ENCODE measurements at regions not wholly inside any gene's neighbourhood (a gene's known extent, or its start where the extent isn't known, plus 50 kb on each side); places are given as distances from the start of the nearest gene placed in this dataset.

DNA sequence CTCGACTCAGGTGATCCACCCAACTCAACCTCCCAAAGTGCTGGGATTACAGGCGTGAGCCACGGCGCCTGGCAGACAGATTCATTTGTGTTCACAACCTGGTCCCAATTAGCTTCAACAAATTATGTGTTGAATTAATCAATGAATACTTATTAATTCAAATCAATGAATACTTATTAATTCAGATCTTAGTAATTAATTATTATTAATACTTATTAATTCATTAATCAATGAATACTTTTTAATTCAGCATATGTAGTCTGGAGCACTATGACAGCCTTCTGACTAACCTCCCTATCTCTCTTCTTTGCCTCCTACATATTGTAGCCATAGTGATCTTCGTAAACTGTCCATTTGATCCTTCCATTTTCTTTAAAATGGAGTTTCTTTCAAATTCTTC lies 56.7 kb upstream of the RBPJ start:
- H3K4me1 ChIP-seq (ENCODE audit: control insufficient read depth in 1 of 2, insufficient read depth in 2 of 2, low read length in 2 of 2) = no peaks in the 10 kb centered on the region
- no peaks in the 10 kb centered on the region for H3K27me3 ChIP-seq (ENCODE audit: control insufficient read depth in 1 of 2, insufficient read depth in 2 of 2, low read length in 2 of 2)
- no peak overlapping the region for H3K27ac ChIP-seq (ENCODE audit: low read depth, low read length)
- H3K9me3 ChIP-seq (ENCODE audit: control insufficient read depth in 1 of 2, low read length in 2 of 2) = no peaks in the 10 kb centered on the region
- no peak overlapping the region for H3K9ac ChIP-seq (ENCODE audit: low read depth in 1 of 2, low read length in 2 of 2)
- H3K4me3 ChIP-seq (ENCODE audit: low read depth in 1 of 2, low read length in 2 of 2) = no peak overlapping the region
- H3K36me3 ChIP-seq (ENCODE audit: control insufficient read depth in 1 of 2, insufficient read depth in 2 of 2, low read length in 2 of 2) = no peaks in the 10 kb centered on the region

DNA sequence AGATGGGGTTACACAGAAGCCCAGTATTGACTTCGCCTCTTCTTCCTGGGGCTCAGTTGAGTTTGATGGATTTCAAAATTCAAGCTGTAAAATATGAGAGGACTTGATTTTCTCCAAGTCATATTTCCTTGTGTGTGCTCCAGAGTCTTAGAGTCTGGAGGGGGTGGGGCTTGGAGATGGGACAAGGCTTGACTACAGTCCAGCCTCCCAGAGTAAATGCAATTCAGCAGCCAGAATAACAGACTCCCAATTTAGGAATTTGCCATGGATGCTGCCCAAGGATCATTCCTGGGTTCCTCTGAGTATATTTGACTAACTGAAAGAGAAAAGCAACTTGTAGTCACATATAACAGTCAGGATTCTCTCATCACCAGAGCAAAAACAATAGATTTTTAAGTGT lies 53.7 kb upstream of the RBPJ start:
- Histone ChIP-seq H3K27ac (ENCODE audit: low read depth, low read length) (no peak overlapping the region), H3K9me3 (ENCODE audit: control insufficient read depth in 1 of 2, low read length in 2 of 2) (no peaks in the 10 kb centered on the region), H3K4me1 (ENCODE audit: control insufficient read depth in 1 of 2, insufficient read depth in 2 of 2, low read length in 2 of 2) (no peaks in the 10 kb centered on the region), H3K4me3 (ENCODE audit: low read depth in 1 of 2, low read length in 2 of 2) (no peak overlapping the region), H3K9ac (ENCODE audit: low read depth in 1 of 2, low read length in 2 of 2) (no peak overlapping the region), H3K36me3 (ENCODE audit: control insufficient read depth in 1 of 2, insufficient read depth in 2 of 2, low read length in 2 of 2) (no peaks in the 10 kb centered on the region), H3K27me3 (ENCODE audit: control insufficient read depth in 1 of 2, insufficient read depth in 2 of 2, low read length in 2 of 2) (no peaks in the 10 kb centered on the region)

DNA sequence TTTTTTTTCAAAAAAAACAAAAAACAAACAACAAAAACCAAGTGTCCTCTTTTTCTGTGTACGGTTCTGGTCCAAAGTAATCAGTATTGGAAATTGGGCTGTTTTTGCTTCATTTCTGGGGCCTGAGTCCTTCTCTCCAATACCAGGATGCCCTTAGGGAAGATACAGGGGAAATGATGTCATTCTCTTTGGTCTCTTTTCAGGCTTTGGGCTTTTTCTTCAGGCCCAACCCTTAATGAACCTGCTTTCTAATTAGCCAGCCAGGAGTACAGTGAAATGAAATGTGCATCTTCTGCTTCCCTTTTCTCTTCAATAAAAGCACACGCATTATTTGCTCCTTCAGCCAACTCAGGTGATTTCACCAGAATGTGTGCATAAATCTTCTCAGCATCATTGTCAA lies 52.6 kb upstream of the RBPJ start:
- Histone ChIP-seq H3K27ac (ENCODE audit: low read depth, low read length) (no peak overlapping the region), H3K4me3 (ENCODE audit: low read depth in 1 of 2, low read length in 2 of 2) (no peak overlapping the region), H3K9ac (ENCODE audit: low read depth in 1 of 2, low read length in 2 of 2) (no peak overlapping the region), H3K9me3 (ENCODE audit: control insufficient read depth in 1 of 2, low read length in 2 of 2) (no peaks in the 10 kb centered on the region), H3K27me3 (ENCODE audit: control insufficient read depth in 1 of 2, insufficient read depth in 2 of 2, low read length in 2 of 2) (no peaks in the 10 kb centered on the region), H3K4me1 (ENCODE audit: control insufficient read depth in 1 of 2, insufficient read depth in 2 of 2, low read length in 2 of 2) (no peaks in the 10 kb centered on the region), H3K36me3 (ENCODE audit: control insufficient read depth in 1 of 2, insufficient read depth in 2 of 2, low read length in 2 of 2) (no peaks in the 10 kb centered on the region)

DNA sequence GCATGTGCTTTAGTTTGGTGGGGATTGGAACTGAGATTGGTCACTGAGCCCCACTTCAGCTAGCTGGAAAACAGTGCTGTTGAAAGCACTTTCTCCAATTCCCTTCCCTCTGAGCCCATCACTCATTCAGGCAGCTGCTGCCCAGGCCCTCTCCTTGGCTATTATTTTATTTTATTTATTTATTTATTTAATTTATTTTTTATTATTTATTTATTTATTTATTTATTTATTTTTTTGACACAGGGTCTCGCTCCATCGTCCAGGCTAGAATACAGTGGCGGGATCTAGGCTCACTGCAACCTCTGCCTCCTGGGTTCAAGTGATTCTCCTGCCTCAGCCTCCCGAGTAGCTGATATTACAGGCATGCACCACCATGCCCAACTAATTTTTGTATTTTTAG lies 51.8 kb upstream of the RBPJ start:
- Histone ChIP-seq H3K27ac (ENCODE audit: low read depth, low read length) (no peak overlapping the region), H3K4me1 (ENCODE audit: control insufficient read depth in 1 of 2, insufficient read depth in 2 of 2, low read length in 2 of 2) (no peaks in the 10 kb centered on the region), H3K4me3 (ENCODE audit: low read depth in 1 of 2, low read length in 2 of 2) (no peak overlapping the region), H3K36me3 (ENCODE audit: control insufficient read depth in 1 of 2, insufficient read depth in 2 of 2, low read length in 2 of 2) (no peaks in the 10 kb centered on the region), H3K9ac (ENCODE audit: low read depth in 1 of 2, low read length in 2 of 2) (no peak overlapping the region), H3K9me3 (ENCODE audit: control insufficient read depth in 1 of 2, low read length in 2 of 2) (no peaks in the 10 kb centered on the region), H3K27me3 (ENCODE audit: control insufficient read depth in 1 of 2, insufficient read depth in 2 of 2, low read length in 2 of 2) (no peaks in the 10 kb centered on the region)
